Sigmoid colon (tissue), 6 donors: ENCODE measurements at regions not wholly inside any gene's neighbourhood (a gene's known extent, or its start where the extent isn't known, plus 50 kb on each side); places are given as distances from the start of the nearest gene placed in this dataset.

ENCODE experiments used
- DNase-seq: peaks from one replicate; pipeline ENCODE4 v3.0.0-alpha.2; 2019
- H3K27ac ChIP-seq, 4 donors: fragments of 200-600 bp; sonication (generic); one replicate each; pipeline ENCODE4 v1.5.1; 2016 to 2019; ENCODE audit warnings: mild to moderate bottlenecking in 1 of 4
- H3K27me3 ChIP-seq, 3 donors: fragments of 200-600 bp; sonication (generic); one replicate each; pipeline ENCODE4 v1.5.1; 2019; ENCODE audit warnings: mild to moderate bottlenecking in 1 of 3
- H3K36me3 ChIP-seq, 4 donors: fragments of 200-600 bp; sonication (generic); one replicate each; pipeline ENCODE4 v1.5.1; 2016 to 2019
- H3K4me1 ChIP-seq, 4 donors: fragments of 200-600 bp; sonication (generic); one replicate each; pipeline ENCODE4 v1.5.1; 2017 to 2019
- H3K4me3 ChIP-seq, 4 donors: fragments of 200-600 bp; sonication (generic); one replicate each; pipeline ENCODE4 v1.5.1; 2017 to 2019; ENCODE audit warnings: mild to moderate bottlenecking in 2 of 4, moderate library complexity in 1 of 4
- H3K9me3 ChIP-seq, 4 donors: fragments of 200-600 bp in 3 of 4; sonication (generic) in 3 of 4; one replicate each; pipeline versions ENCODE4 v1.5.1 to v1.6.1; 2013 to 2019
- EP300 ChIP-seq, 4 donors: sonication (generic); formaldehyde crosslinking; IDR thresholded peaks; one replicate each; pipeline ENCODE4 v1.6.1; 2017; ENCODE audit warnings: antibody characterized with exemption in 4 of 4
- POLR2A ChIP-seq, 2 donors: fragments of 450-650 bp; IDR thresholded peaks; one replicate each; pipeline ENCODE4 v1.6.1; 2016; ENCODE audit warnings: antibody characterized with exemption in 2 of 2, mild to moderate bottlenecking in 2 of 2, moderate library complexity in 2 of 2
- POLR2AphosphoS5 ChIP-seq, 4 donors: sonication (generic); formaldehyde crosslinking; IDR thresholded peaks; one replicate each; pipeline ENCODE4 v1.6.1; 2017; ENCODE audit warnings: antibody characterized with exemption in 4 of 4
- WGBS, 2 donors: extraction: QIAGEN DNeasy Blood & Tissue Kit; methylation state at CpG; one replicate each; pipeline ENCODE4 v1.1.7; 2013; 5-methylcytosine and 5-hydroxymethylcytosine counted together
- intact Hi-C: fragments of 100-400 bp; cut with DNase I; formaldehyde crosslinking; loops from one replicate; pipeline ENCODE4 v1.15.1; 2023
- TF ChIP-seq, protein P1 (sequence below), 4 experiments: fragments of 450-650 bp in 3 of 4; fragments of 200-600 bp in 1 of 4; IDR thresholded peaks; one replicate each; pipeline ENCODE4 v1.5.1; 2016 to 2019; ENCODE audit warnings: antibody characterized with exemption in 4 of 4, mild to moderate bottlenecking in 3 of 4, moderate library complexity in 2 of 4
- donor health status: healthy with polysubstance abuse.
- donor health status: healthy.

DNA sequence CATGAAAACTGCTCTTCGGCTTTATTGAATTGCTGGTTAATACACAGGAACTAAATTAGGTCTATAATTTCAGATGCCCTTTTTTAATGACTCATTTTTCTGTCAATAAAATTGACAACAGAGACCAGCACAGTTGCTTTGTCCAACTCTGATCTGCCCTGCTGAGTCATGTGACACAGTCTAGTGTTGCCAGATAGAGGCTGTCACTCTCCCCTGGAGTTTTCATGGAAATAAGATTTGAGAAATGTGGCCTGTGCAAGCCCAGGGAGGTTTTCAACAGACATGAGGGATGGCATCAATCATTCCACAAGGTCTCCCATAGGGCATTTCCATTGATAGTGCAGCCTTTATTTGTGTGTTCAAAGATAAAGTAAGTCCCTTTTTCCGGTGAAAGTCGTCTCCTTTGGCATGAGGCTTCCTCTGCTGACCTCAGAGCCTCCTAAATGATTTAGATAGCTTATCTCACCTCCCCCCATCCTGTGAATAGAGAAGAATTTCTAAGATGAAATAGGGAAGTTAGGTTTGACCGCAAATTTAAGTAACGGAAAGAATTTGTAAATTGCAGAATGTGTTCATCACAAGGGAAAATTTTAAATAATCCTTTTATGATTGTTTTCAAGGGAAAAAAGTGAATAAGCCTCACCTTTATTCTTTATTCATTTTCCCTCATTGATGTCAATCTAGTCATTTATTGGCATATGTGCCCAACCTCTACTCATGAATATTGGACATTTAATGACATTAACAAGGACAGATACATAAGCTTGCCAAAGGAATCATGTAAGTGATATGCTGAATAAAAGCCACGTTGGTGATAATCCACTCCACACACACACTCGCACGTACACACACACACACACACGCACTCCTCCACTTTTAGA is 277.7 kb downstream of the ADGB start:
- no peak overlapping the region for H3K27ac ChIP-seq
- no peaks in the 10 kb centered on the region for H3K36me3 ChIP-seq
- intact Hi-C loops: no loop called here
- H3K4me1 ChIP-seq: peaks cover 0 to 3% (median 0%) of the 10 kb centered on the region in 4 donors
- no peak overlapping the region for H3K4me3 ChIP-seq
- TF ChIP-seq EP300 (IDR thresholded peaks at IDR 0.05) (no peak), POLR2A (IDR thresholded peaks at IDR 0.05) (no peak), POLR2AphosphoS5 (IDR thresholded peaks at IDR 0.05) (no peak)
- TF ChIP-seq, protein P1, sequence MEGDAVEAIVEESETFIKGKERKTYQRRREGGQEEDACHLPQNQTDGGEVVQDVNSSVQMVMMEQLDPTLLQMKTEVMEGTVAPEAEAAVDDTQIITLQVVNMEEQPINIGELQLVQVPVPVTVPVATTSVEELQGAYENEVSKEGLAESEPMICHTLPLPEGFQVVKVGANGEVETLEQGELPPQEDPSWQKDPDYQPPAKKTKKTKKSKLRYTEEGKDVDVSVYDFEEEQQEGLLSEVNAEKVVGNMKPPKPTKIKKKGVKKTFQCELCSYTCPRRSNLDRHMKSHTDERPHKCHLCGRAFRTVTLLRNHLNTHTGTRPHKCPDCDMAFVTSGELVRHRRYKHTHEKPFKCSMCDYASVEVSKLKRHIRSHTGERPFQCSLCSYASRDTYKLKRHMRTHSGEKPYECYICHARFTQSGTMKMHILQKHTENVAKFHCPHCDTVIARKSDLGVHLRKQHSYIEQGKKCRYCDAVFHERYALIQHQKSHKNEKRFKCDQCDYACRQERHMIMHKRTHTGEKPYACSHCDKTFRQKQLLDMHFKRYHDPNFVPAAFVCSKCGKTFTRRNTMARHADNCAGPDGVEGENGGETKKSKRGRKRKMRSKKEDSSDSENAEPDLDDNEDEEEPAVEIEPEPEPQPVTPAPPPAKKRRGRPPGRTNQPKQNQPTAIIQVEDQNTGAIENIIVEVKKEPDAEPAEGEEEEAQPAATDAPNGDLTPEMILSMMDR (IDR thresholded peaks at IDR 0.05): no peak
- no peaks in the 10 kb centered on the region for H3K27me3 ChIP-seq
- no peaks in the 10 kb centered on the region for H3K9me3 ChIP-seq
- 49 to 77% methylated on average over 9 of the region's 9 CpGs for WGBS, 2 donors
- no peak for DNase-seq

DNA sequence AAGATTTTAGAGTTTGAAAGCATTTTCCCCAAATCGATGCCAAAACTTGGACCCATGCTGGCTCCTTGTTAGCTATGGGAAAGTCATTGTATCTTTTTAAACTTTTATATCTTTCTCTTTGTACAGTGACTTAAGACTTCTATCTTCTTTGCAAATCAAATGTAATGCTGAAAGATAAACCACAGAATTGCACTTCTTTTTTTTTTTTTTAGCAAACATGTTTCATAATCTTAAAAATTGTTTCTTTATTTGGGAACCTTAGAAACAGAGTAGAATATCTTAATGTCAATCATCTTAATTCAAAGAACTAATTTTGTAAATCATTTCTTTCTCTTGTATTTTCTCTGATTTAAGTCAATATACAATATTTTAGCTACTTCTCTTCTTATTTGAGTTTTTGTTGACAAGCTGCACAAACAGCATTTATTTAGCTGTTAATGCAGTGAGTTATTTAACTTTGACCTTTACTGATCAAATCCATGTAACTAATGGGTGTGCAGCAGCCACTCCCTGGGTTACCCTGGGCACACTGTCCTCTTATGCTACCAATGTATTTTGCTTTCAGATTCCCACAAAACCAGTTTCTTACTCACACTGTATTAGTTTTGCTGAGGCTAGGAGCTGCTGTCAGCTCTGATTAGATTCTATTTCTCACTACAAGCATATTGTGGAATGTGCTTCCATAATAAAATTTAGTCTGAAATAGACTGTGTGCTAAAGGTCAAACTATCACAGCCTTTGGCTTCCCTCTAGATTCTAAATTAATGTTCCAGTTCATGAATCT is 279.6 kb downstream of the ADGB start:
- 75 to 91% methylated on average over 1 of the region's 1 CpG for WGBS, 2 donors
- Histone ChIP-seq H3K4me3 (no peak overlapping the region), H3K4me1 (no peaks in the 10 kb centered on the region), H3K9me3 (no peaks in the 10 kb centered on the region), H3K27ac (no peak overlapping the region), H3K36me3 (no peaks in the 10 kb centered on the region), H3K27me3 (no peaks in the 10 kb centered on the region)
- intact Hi-C loops: no loop called here
- no peak for DNase-seq
- TF ChIP-seq POLR2AphosphoS5 (IDR thresholded peaks at IDR 0.05): no peak
- TF ChIP-seq POLR2A (IDR thresholded peaks at IDR 0.05): no peak
- TF ChIP-seq, protein P1 (IDR thresholded peaks at IDR 0.05): no peak
- TF ChIP-seq EP300 (IDR thresholded peaks at IDR 0.05): no peak

DNA sequence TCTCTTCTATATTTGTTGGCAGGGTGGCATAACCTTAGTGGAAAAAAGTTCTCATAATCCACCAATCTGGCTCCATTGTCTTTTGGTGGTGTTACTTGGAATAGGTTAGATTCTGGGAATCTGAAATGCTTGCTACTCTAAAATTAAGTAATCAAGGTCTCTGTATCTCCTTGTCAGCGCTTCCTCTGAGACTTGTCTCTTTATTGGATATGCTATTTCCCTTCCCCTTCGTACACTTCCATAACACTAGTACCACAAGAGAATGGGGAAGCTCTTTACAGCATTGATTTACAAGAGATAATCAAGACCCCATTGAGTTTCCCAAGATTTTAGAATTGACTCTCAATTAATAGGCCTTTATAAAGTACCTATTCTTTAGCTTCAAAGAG is 280.2 kb downstream of the ADGB start:
- Histone ChIP-seq H3K27me3 (no peaks in the 10 kb centered on the region), H3K36me3 (no peaks in the 10 kb centered on the region), H3K4me1 (no peaks in the 10 kb centered on the region), H3K27ac (no peak overlapping the region), H3K9me3 (no peaks in the 10 kb centered on the region), H3K4me3 (no peak overlapping the region)
- no peak for DNase-seq
- intact Hi-C loops: no loop called here
- TF ChIP-seq EP300 (IDR thresholded peaks at IDR 0.05) (no peak), POLR2A (IDR thresholded peaks at IDR 0.05) (no peak), POLR2AphosphoS5 (IDR thresholded peaks at IDR 0.05) (no peak)
- TF ChIP-seq, protein P1 (IDR thresholded peaks at IDR 0.05): no peak
- WGBS, 2 donors: 77 to 86% methylated on average over 2 of the region's 2 CpGs

DNA sequence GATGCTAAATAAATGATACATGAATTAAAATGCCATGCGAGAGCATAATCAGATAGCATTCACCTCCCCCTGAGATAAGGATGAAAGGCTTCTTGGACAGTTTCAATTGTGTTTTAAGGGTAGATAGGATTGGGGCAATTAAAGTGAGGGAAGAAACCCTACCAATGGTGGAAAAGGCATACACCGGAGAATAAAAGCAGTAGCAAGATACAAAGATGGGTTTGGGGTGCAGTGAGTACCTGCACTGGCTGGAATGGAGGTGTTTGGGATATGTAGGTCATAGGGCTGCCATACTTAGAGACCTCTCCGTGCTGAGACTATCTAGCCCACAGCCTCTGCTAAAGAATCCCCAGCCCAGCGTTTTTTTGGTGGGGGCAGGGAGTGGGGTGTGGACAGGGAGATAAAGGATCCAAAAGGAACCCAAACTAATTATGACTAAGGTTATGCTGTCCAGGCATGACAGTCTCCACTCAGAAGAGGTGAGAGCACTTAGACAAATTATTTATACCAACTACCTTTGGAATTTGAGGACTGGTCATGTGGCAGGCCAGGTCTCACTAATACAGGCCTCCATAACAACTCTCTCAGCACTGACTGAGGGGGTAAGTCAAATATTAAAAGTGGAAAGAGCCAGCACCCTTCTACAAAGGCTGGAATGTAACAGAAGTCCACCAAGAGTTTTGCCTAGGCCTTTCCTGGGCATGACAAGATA is 280.8 kb downstream of the ADGB start:
- no peaks in the 10 kb centered on the region for H3K36me3 ChIP-seq
- TF ChIP-seq, protein P1 (IDR thresholded peaks at IDR 0.05): no peak
- TF ChIP-seq POLR2AphosphoS5 (IDR thresholded peaks at IDR 0.05) (no peak), EP300 (IDR thresholded peaks at IDR 0.05) (no peak), POLR2A (IDR thresholded peaks at IDR 0.05) (no peak)
- 71 to 81% methylated on average over 4 of the region's 4 CpGs for WGBS, 2 donors
- no peaks in the 10 kb centered on the region for H3K27me3 ChIP-seq
- no peak for DNase-seq
- H3K9me3 ChIP-seq: no peaks in the 10 kb centered on the region
- H3K27ac ChIP-seq: no peak overlapping the region
- no peak overlapping the region for H3K4me3 ChIP-seq
- intact Hi-C loops: no loop called here
- H3K4me1 ChIP-seq: no peaks in the 10 kb centered on the region
